VCaP (cell line): ENCODE measurements at regions not wholly inside any gene's neighbourhood (a gene's known extent, or its start where the extent isn't known, plus 50 kb on each side); places are given as distances from the start of the nearest gene placed in this dataset.

Experiments used
- H3K27ac ChIP-seq: fragments of 450-650 bp; 2 replicates; pipeline ENCODE4 v1.5.1; 2017
- CTCF ChIP-seq: fragments of 450-650 bp; conservative IDR thresholded peaks from 2 replicates; pipeline ENCODE4 v1.5.1; 2017; ENCODE audit warnings: mild to moderate bottlenecking, moderate library complexity

DNA sequence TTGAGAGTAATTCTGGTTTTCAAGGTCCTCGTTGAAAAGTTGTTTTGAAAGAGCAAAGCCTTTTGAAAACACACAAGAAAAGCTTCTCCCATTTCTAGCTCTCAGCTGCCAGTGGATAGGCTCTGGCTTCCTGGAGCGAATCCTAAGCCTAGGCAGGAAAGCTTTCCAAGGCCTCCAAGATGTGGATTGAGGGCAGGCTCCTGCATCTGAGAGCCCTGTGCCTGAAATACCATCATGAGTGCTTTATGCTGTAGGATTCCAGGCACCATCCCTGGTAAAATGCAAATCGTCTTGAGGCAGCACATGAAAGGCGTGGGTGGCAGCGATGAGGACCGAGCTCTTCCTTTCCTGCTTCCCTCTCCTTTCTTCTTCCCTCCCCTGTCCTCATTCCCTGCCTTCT is 60.7 kb upstream of the CORO2B start:
- no peak for TF ChIP-seq CTCF
- H3K27ac ChIP-seq, result no peak overlapping the region

DNA sequence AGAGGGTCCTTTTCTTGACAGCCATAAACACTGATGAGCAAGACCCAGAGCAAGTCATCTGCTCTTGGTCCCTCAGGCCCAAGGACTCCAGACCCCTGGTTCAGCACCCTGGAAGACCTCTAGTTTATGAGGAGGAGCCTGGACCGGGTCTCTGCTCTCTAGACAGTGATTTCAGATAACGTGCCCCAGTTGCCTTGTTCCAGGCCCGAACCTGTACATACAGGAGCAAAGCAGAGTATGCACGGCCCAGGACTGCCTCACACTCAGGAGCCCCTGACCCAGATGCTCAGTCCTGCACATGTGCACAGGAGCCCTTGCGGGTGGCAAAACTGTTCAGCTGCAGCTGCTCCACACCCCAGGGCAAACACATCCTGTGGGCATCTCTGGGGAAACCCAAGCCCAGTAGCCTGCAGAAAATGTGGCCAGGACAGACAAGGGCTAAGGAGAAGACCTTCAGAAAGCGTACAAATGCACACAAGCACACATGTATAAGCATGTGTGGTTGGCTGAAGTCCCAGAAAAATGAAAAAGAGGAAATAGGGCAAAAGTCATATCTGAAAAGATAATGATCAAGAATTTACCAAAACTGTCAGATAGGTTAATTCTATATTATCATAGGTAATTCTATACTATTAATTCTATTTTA is 59.9 kb upstream of the CORO2B start:
- H3K27ac ChIP-seq, result no peak overlapping the region
- no peak for TF ChIP-seq CTCF

DNA sequence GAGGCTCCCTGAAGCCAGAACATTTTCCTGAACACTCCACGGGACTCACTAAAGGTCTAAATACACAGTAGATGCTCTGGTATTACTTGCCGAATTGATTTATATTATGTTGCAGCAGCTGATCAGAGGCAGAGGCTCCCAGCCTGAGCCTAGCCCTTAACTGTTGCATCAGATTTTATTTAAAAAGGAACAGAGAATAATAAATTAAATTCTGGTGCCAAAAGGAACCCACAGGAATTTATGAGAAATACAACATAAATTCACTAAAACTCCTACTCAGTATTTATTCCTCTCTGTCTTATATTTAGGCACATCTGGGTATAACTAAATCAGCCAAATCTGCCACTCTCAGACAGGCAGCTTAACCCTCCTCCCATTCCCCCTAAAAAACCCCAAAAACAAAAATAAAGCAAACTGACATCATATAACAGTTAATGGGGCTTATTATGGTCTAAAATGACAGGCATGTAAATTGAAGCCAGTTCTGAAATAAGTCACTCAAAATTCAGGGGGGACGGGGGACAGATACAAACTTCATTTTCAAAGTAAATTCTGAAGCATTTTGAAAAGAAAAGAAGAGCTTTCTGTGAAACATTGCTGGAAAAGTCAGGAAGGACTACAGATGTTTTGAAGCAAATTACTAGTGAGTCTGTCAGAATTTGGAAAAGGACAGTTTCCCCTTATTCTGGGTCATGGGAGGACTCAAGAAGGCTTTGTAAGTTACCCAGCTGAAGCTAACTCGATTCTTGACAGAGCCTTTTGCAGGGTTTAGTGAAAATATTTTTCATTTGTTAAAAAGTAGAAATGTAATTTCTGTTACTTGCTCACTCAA is 53.8 kb upstream of the CORO2B start:
- TF ChIP-seq CTCF, result no peak
- no peak overlapping the region for H3K27ac ChIP-seq

GRCh38 chr15:68525815-68526214 is 53.0 kb upstream of the CORO2B start:
- H3K27ac ChIP-seq, result no peak overlapping the region
- TF ChIP-seq CTCF, result no peak

DNA sequence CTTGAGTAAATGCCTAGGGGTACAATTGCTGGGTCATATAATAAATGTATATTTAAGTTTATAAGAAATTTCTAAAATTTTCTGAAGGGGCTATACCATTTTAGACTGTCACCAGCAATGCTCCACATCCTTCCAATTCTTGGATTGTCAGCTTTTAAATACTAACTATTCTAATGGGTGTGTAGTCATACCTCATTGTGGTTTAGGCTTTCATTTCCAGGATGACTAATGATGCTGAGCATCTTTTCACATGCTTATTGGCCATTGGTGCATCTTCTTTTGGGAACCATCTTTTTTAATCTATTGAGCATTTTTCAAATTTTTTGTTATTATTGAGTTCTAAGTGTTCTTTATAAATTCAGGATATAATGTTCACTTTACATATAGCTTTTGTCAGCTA is 52.5 kb upstream of the CORO2B start:
- no peak overlapping the region for H3K27ac ChIP-seq

GRCh38 chr15:68526784-68527183 is 52.0 kb upstream of the CORO2B start:
- H3K27ac ChIP-seq, result no peak overlapping the region
- no peak for TF ChIP-seq CTCF

More for the DNA sequence above, 52.5 kb upstream of the CORO2B start:
- TF ChIP-seq CTCF, result no peak

- no peak for TF ChIP-seq CTCF
- peak overlapping the region; percentile 52 for H3K27ac ChIP-seq
Observed at GRCh38 chr15:68528626-68529290, 50.0 kb upstream of the CORO2B start.
